HG02588 (cell line): ENCODE measurements at regions not wholly inside any gene's neighbourhood (a gene's known extent, or its start where the extent isn't known, plus 50 kb on each side); places are given as distances from the start of the nearest gene placed in this dataset.

Experiments
- ATAC-seq: cut with Tn5 transposase; IDR thresholded peaks from one replicate; pipeline ENCODE4 v1.9.1; 2021; ENCODE audit warnings: mild to moderate bottlenecking, moderate library complexity; ENCODE audit not compliant: unreplicated experiment

DNA sequence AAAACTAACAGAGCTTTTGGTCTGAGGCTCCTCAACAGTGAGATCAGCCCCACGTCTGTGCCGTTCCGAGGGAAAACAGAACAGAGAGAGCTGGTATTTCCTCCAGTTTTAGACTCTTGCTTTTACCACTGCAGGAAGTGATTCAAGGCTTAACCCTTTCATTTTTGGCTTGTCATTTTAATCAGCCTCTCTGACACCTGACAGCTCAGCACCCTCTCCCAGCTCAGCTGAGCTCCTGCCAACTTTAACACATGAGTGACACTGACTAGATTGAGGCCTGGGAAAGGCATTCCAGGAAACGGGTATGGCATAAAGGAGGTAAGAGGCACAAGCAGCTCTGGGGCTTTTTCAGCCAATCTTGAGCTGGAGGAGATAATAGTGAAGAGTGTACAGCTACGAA, 239.4 kb upstream of the SKOR2 start:
- ATAC-seq, result no peak

GRCh38 chr18:47485221-47485797, 233.8 kb upstream of the SKOR2 start:
- no peak for ATAC-seq

DNA sequence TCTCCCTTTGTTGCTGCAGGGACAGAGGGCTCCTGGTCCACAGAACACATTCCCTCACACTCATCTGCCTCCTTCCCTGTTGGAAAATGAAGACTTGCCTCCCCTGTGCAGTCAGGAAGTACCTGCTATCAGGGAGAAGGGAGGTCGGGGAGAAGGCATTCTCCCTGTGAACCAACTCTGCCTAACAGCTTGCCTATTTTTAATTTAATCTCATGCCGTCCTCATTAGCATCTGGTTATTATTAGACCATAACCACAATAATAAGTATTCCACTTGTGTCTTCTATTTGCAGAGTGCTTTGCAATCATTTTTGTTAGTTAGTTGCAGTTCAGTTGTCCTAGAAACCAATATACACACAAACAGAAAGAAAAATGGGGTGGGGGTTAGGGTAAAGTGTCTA, 232.6 kb upstream of the SKOR2 start:
- ATAC-seq, result no peak

DNA sequence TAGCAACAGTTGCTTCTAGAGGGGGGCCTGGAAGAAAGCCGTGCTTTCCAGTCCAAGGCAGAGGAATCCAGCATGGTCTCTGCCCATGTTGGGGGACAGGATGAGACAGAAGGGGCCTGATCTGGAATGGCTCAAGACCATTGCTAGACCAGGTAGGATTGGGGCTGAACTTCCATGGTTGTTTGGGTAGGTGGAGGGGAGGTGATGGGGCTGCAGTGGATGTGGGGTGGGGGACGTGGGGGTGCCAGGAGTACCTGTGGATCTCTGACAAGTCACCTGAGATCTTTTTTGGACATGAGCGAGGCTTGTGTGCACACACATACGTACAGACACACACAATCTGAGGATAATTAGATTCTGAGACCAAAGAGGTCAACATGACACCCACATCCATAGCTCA, 228.7 kb upstream of the SKOR2 start:
- no peak for ATAC-seq

DNA sequence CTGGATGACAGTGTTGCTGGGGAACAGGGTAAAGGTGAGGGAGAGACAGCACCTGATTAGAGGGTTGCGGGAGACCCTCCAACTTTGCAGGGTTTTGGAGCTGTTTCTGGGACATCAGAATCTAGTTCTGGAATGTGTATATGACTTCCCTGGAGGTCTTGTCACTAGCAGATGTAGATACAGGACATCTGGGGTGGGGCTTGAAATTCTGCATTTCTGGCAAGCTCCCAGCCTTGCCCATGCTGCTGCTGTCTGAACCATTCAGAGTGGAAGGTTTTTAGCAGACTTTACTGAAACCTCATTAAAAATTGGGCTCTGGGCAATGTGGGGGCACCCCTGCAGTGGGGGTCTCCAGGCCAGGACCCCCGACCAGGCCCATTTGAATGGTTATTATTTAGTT, 220.3 kb upstream of the SKOR2 start:
- no peak for ATAC-seq

GRCh38 chr18:47470941-47471340, 219.5 kb upstream of the SKOR2 start:
- ATAC-seq, result no peak

DNA sequence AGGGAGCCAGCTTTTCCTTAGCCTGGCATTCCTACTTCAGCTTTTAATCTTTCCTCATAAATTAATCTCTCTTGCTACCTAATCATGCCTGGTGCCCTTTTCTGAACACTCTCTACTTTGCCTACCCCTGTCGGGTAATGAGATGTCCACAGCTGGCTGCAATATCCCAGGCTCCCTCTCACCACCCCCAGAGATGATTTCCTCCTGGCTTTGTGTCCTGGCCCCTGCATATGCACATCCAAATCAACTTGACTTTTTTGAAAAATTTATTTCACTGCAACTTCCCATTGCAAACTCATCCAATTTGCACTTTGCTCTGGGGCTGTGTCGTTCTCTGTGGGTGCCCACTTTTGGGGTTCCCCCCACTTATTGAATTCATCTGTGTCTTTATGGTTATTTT, 218.1 kb upstream of the SKOR2 start:
- no peak for ATAC-seq

DNA sequence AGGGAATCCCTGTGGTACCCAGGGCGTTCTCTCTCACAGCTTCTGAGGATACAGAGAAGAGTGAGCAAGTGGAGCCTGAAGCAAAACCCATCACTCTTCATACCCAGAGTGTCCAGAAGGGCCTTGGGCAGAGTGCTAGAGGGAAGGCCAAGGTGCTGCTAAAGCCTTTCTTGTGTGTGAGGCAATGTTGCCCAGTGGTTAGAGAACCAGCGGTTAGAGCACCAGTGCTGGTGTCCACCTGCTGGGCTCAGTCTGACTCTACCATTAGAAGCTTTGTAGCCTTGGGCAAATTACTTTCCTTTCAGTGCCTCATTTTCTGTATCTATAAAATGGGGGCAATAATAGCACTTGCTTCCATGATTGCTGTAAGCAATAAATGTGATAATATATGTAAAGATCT, 210.5 kb upstream of the SKOR2 start:
- ATAC-seq, result no peak

- ATAC-seq, result no peak
Observed at GRCh38 chr18:47461406-47461948, 210.0 kb upstream of the SKOR2 start.

DNA sequence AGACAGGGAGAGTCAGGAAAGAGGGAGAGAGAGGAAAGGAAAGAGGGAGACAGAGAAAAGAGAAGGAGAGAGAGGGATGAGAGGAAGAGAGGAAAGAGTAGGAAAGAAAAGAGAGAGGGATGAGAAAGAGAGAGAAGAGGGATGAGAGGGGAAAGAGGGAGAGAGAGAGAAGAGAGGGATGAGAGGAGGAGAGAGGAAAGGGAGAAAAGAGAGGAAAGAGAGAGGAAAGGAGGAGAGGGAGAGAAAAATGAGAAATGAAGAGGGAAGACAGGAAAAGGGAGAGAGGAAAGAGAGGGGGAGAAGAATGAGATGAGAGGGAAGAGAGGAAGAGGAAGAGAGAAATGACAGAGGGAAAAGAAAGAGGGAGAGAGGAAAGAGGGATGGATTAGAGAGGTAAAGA, 207.0 kb upstream of the SKOR2 start:
- no peak for ATAC-seq

- no peak for ATAC-seq
Observed at GRCh38 chr18:47457614-47458013, 206.2 kb upstream of the SKOR2 start.

GRCh38 chr18:47453038-47453437, 201.6 kb upstream of the SKOR2 start:
- no peak for ATAC-seq

- no peak for ATAC-seq
Observed at GRCh38 chr18:47448956-47449355, 197.5 kb upstream of the SKOR2 start.

- no peak for ATAC-seq
Observed at GRCh38 chr18:47441914-47442313, 190.5 kb upstream of the SKOR2 start.

- ATAC-seq, result no peak
Observed at GRCh38 chr18:47438001-47438400, 186.5 kb upstream of the SKOR2 start.

- ATAC-seq, result no peak
Observed at GRCh38 chr18:47436871-47437270, 185.4 kb upstream of the SKOR2 start.

GRCh38 chr18:47434214-47434746, 182.8 kb upstream of the SKOR2 start:
- no peak for ATAC-seq

DNA sequence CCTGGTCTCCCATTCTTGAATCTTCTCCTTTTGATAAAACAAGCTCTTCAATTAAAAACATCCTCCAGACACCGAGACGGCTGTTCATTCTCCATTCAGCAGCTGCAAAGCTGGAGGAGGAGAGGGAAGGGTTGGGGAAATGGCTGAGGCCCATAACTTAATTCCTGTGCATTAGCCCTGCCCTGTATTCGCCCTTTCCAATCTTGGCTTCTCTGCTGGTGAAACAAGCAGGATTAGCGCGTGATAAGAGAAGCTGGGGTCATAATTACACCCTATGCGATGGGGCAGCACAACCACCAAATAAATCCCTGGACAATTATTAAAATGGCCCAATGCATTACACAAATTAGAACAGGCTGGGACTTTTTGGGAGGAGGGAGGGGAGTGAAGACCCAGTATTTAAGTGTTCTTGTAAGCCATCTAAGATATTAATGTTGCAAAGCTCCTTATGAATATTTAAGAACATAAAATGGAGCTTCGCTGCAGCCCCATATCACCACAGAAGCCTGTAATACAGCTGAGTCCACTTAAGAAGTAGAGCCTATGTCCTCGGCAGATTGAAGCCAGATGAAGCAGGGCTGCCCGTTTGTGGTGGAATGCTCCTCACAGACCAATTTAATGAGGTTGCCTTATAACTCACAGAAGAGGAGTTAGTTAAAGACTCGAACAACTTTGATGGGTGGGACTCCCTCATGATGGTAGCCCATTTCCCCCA, 176.6 kb upstream of the SKOR2 start:
- no peak for ATAC-seq

DNA sequence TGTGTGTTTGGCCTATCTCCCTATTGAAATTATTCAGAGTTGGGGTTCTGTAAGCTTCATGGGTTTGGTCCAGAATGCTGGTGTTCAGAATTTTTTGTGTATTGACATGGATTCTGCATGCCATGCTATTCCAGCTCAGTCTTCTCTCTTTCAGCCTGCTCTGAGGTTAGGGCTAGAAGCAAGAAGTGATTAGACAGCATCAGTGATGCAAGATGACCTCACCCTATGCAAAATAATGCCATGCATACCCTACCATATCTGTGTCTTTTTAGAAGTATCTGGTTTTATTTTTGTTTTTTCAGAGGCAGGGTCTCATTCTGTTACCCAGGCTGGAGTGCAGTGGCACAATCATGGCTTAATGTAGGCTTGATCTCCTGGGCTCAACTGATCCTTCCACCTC, 175.6 kb upstream of the SKOR2 start:
- ATAC-seq, result no peak

- ATAC-seq, result no peak
Observed at GRCh38 chr18:47425365-47425764, 173.9 kb upstream of the SKOR2 start.

GRCh38 chr18:47422524-47422923, 171.1 kb upstream of the SKOR2 start:
- ATAC-seq, result no peak

- peak; percentile 72 for ATAC-seq
Observed at GRCh38 chr18:47420130-47420529, 168.7 kb upstream of the SKOR2 start.
